ENCODE measurements at regions not wholly inside any gene's neighbourhood (a gene's known extent, or its start where the extent isn't known, plus 50 kb on each side); places are given as distances from the start of the nearest gene placed in this dataset.

DNA sequence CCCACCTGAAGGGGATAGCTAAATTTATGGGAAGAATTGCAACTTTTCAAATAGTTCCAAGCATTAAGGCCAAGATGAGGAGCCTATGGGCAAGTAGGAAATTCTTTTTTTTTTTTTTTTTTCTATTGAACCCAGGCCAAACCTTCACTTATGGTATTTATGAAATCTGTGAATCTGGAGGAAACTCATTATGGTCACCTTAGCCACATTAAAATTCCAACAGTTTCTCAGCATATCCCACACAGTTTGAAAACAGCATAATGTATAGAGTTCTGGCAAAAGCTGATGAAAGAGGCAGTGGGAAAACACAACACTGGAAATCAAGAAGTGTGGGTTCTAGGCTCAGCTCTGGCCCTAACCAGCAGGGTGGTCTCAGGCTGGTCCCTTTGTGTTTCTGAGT lies 236.9 kb downstream of the PTEN start:
- intact Hi-C loops (cut with DNase I) = no loop called here

GRCh38 chr10:88101666-88102065 lies 238.2 kb downstream of the PTEN start:
- no peak for DNase-seq (ENCODE audit: low spot score)
- intact Hi-C loops (cut with DNase I) = no loop called here

More for the DNA sequence above, 236.9 kb downstream of the PTEN start:
- no peak for DNase-seq (ENCODE audit: low spot score)

DNA sequence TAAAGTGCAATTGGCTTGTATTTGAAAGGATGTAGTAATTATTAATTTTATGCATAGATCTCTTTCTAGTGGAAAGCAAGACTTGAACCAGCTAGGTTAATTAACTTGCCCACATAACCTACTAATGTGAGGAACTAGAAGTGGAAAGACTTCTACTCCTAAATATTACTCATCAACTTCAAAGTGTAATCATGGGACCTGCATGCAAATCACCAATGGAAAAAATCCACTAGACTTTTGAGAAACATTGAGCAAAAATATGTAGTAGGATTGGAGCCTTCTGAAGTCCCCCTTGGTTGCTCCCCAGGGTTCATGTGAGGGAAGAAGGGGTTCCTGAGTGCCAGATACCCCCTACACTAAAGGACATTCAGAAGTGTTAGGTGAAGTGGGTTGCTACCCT lies 240.2 kb downstream of the PTEN start:
- DNase-seq (ENCODE audit: low spot score) = no peak
- intact Hi-C loops (cut with DNase I) = no loop called here

DNA sequence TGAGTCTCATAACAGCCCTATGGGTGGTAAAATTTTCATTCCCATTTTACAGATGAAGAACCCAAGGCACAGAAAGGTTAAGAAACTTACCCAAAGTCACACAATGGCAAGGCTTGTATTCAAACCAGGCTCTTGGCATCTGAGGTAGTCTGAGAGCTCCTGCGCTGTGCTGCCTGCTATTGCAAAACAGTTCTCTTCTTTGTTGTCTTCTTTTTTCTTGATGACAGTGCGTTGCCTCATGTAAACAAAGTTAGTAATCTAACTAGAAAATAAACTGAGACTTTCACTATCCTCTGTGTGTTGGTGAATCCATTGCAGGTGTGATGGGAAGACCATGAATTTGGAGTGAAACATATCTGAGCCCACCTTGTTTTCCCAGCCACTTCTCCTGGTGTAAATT lies 240.8 kb downstream of the PTEN start:
- DNase-seq (ENCODE audit: low spot score) = no peak
- intact Hi-C loops (cut with DNase I) = no loop called here

- DNase-seq (ENCODE audit: low spot score) = no peak
- intact Hi-C loops (cut with DNase I) = no loop called here
These were observed 242.9 kb downstream of the PTEN start for GRCh38 chr10:88106366-88106765.

DNA sequence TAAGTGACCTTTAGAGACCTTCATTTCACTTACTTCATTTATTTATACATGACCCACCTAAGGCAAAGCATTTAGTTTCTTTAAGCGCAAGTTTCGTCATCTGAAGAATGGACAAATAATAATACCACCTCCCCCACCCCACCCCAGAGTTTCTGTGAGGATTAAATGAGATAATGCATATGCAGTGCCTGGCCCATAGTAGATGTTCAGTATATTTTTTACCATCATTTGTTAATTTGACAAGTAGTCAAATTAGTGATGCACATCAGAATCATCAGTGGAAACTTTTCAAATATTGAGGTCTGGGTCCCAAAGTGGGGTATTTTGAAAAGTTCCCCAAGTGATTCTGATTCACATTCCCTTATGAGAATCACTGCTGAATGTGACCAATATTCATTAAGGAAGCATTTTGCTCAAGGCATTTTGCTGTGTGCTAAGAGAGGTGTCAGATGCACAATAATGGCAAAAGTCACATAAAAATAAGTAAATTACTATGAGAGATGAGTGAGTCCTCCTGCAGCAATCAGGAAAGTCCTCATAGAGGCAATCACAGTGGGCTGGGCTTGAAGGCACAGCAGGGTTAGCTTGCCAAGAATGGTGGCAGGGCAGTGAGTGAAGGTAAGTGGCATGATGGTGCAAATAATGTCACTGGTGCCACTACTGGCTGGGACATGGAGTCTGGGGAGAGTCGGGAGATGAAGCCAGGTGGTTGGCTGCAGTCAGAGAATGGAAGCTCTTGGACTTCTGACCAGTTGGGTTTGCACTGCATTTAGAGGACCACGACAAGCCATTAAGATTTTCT lies 244.1 kb downstream of the PTEN start:
- DNase-seq (ENCODE audit: low spot score) = no peak
- intact Hi-C loops (cut with DNase I) = no loop called here

DNA sequence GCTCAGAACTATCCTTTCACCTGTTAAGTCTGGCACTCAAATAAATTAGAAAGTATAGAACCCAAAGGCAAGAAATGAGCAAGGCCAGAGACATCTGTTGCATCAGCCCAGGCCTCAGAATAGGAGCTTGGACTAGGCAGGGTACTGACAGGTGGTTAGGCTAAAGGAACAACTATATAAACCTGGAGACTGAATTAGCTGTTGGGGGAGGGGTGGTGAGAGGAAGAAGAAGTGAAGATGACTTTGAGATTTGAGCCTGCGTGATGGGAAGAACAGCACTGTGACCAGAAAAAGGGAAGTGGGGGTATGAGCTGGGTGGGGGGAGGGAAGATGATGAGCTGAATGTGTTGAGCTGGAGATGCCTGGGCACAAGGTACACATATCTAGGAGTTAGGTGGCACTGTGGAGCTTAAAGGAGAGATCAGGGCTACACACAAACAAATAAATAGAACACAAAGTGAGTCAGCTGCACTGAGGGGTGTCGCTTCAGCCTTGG lies 244.7 kb downstream of the PTEN start:
- intact Hi-C loops (cut with DNase I) = no loop called here
- DNase-seq (ENCODE audit: low spot score) = no peak

DNA sequence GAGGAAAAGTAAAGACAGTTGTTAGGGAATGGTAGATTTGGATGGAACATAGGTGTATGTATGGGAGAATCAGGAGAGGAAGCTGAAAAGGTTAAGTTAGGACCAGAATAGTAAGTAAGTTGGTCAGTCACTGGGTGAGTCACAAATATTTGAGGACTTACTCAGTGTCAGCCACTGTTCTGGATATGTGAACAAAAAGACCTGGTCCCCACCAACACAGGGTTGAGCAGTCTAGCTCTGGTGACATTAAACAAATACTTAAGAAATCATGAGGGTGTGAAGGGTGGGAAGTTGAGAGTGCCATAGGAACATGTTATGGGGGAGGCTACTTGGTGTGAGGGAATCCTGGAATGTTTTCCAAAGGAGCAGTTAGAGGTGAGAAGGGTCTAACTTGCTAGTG lies 246.9 kb downstream of the PTEN start:
- no peak for DNase-seq (ENCODE audit: low spot score)
- intact Hi-C loops (cut with DNase I) = no loop called here

- intact Hi-C loops (cut with DNase I) = no loop called here
- DNase-seq (ENCODE audit: low spot score) = no peak
These were observed 247.4 kb downstream of the PTEN start for GRCh38 chr10:88110822-88111221.

DNA sequence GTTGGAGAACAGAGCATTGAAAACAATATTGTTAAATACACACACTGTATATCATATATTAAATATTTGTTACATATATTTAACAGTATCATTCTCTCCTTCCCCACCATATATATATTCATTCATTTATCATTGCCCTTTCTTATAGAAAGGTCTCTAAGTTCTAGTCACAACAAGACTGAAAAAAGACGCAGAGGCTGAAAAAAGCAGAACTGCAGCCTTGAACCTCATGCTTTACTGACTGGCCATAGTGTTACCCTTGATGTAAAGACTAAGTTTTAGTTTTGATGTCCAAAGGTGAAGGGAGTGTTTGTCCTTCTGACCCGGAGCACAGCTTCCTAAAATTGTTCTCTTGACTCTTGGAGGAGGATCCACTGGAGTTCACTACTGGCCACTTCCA lies 247.9 kb downstream of the PTEN start:
- DNase-seq (ENCODE audit: low spot score) = no peak
- intact Hi-C loops (cut with DNase I) = no loop called here

DNA sequence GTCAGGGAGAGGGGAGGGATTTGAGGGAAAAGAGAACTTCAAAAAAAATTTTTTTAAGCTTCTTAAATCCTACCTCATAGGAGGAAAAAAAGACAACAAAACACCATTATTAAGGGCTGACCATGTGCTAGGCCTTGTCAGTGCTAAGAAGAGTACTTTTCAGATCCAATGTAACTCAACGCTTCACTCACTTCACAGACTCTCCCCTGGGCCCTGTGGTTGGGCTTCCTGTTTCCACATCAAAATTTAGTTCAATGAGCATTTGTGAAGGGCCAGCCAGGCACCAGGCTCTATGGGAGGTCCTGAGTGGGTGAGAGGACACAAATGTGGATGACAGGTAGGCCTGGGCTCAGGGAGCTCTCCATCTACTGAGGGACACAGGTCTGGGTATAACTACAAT lies 249.8 kb downstream of the PTEN start:
- intact Hi-C loops (cut with DNase I) = no loop called here
- no peak for DNase-seq (ENCODE audit: low spot score)

DNA sequence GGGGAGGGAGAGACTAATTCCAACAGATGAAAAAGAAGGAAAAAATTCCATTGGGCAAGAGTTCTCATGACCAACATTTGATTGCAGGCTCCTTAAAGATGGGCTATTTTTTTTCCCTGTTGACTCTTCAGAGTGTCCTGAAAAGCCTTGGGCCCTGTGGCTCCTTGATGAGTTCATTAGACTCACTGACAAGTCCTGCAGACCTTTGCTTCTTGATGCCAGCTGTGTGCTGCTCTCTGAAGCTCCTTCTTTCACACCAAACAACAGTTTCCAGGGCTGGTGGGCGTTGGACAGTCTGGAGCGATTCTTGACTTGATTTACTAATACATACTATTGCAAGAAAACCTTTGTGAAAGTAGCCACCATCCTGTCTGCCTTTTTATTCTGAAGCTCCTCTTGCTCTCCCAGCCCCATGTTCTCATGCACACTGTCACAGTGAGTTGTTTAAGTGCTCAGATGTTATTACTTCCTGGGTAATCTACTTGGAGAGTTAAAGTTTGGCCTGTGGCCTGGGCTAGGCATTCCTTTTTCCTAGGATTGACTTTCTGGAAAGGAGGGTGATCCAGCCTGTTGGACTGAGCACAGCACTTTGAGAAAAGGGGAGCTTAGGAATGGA lies 250.3 kb downstream of the PTEN start:
- intact Hi-C loops (cut with DNase I) = no loop called here
- no peak for DNase-seq (ENCODE audit: low spot score)

DNA sequence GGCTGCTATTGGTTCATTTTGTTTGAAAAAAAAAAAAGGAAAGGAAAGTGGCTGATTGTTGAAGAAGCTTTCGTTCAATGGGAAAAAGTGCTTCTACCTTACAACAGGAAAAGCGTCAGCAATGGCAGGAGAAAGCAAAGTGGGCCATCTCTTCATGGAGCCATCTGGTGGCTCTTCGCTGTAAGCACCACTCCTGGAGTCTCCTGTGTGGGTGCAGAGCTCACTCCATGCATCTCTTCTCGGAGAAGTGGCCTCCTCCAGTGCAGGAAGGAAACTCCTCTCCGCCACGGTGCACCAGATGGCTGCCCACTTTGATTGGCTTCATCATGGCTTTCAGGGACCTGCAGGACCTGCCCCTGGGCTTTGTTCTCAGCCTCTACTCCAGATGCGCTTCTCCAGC lies 250.9 kb downstream of the PTEN start:
- DNase-seq (ENCODE audit: low spot score) = no peak

DNA sequence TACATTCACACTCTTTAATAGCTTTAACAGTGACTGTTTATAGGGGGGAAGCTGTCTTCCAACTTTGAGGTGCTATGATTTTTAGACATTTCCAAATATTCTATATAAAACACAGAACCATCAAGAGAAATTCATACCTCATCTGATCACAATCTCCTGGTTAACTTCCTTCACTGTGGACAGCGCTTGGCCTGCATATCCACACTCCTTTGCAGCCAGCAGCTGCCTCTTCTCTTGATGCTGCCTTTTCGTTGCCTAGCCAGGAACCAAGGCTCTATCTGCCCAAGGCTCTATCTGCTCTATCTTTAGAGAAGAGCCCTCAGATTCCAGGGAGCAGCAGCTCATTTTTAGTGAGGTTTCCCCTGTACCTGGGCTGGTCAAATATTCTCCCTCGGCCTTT lies 252.0 kb downstream of the PTEN start:
- intact Hi-C loops (cut with DNase I) = no loop called here
- DNase-seq (ENCODE audit: low spot score) = no peak

More for the DNA sequence above, 250.9 kb downstream of the PTEN start:
- intact Hi-C loops (cut with DNase I) = no loop called here

DNA sequence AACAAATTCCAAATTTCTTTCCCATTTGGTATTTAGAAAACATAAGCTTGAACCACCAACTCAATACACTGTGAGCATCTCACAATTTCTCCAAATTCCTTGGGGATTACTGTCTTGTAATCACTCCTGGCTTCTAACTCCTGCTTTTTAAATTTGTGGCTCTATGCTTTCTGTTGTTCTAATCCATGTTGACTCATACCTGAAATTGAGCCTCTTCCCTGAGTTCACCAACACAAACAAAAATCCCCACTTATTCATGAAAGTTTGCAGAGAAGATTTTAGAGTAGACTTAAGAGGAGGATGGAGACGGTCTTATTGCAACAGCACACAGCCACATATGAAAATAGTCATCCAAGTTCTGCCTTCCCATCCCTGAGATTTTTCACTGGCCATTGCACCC lies 252.5 kb downstream of the PTEN start:
- intact Hi-C loops (cut with DNase I) = no loop called here
- no peak for DNase-seq (ENCODE audit: low spot score)

GRCh38 chr10:88116481-88116880 lies 253.1 kb downstream of the PTEN start:
- intact Hi-C loops (cut with DNase I) = no loop called here
- no peak for DNase-seq (ENCODE audit: low spot score)

GRCh38 chr10:88116971-88117626 lies 253.7 kb downstream of the PTEN start:
- intact Hi-C loops (cut with DNase I) = no loop called here
- no peak for DNase-seq (ENCODE audit: low spot score)

GRCh38 chr10:88117869-88118632 lies 254.6 kb downstream of the PTEN start:
- DNase-seq (ENCODE audit: low spot score) = no peak
- intact Hi-C loops (cut with DNase I) = no loop called here

GRCh38 chr10:88118729-88119128 lies 255.3 kb downstream of the PTEN start:
- DNase-seq (ENCODE audit: low spot score) = no peak
- intact Hi-C loops (cut with DNase I) = no loop called here

DNA sequence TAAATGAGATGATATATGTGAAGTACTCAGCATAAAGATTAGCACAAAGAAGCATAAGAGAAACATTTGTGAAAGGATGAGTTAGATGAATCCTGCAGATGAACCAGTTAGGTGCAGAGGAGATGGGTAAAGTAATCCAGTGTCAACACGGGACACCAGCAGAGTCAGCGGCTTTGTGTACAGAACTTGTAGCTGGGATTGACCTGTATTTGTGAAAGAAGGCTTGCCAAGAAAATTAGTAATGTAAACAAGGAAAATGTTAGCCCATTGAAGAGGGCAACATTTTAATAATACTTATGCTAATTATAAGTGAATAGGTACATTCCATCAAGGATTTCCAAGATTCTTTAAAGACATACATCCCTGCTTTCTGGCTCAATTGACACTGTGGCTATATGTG lies 255.7 kb downstream of the PTEN start:
- intact Hi-C loops (cut with DNase I) = no loop called here
- no peak for DNase-seq (ENCODE audit: low spot score)
